SIG-M5 treated with dmso at 0.1 percent for 504 hours (cell line): ENCODE measurements at regions not wholly inside any gene's neighbourhood (a gene's known extent, or its start where the extent isn't known, plus 50 kb on each side); places are given as distances from the start of the nearest gene placed in this dataset.
"Not testable (repeated sequence)": the region's sequence is repeated elsewhere in the genome, so short reads cannot be mapped to it uniquely, and the experiment has no call there.

Source experiments
- DNase-seq: peaks from one replicate; lab custom pipeline; 2025; ENCODE audit not compliant: unreplicated experiment; lab: John Stamatoyannopoulos, UW

DNA sequence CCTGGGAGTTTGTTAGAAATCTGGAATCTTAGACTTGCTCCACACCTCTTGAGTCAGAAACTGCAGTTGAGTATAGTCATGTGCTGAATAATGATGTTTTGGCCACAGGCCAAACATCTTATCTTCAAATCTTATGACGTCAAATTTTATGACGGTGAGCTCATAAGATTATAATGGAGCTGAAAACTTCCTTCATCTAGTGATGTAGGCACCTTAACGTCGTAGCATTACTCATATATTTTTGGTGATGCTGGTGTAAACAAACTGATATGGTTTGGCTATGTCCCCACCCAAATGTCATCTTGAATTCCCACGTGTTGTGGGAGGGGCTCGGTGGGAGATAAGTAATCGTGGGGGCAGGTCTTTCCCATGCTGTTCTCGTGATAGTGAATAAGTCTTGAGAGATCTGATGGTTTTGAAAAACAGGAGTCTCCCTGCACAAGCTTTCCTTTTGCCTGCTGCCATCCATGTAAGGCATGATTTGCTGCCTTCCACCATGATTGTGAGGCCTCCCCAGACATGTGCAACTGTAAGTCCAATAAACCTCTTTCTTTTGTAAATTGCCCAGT, 268.0 kb upstream of the PROK2 start:
- no peak for DNase-seq

DNA sequence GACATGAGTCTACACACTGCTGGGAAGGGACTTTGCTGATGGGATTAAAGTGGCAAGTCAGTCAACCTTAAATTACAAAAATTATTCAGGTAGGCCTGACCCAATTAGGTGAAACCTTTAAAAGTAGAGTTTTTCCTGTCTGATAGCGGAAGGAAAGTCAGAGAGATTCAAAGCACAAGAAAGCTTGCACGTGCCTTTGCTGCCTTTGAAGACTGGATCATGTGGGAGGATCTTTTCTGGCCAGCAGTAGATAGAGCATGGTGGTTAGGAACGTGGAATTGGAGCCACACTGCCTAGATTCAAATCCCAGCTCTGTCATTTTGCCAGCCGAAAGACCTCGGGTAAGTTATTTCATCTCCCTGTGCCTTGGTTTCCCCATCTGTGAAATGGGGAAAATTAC, 265.8 kb upstream of the PROK2 start:
- no peak for DNase-seq

DNA sequence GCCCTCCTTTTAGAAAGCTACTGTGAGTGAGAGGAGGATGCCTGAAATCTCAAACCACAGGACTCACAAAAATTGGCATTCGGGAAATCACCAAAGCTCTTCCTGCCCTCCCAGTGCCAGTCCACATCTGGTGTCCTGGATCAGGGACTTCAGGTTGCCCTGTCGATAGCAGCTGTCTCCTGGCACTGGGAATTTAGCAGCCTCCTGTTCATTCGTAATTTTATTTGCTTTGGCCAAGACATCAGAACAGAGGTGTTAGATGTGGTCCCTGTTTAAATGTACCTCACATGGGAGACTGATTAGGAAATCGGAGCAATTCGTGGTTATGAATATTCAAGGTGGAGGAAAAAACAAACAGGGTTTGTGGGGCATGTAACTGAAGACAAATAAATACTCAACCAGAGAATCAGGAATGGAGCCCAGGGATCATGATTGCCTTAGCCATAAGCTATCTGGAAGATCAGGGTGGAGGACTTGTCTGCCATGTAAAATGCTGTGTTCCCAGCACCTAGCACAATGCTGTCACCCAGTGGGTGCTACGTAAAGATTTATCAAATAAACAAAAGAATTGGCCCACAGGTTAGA, 265.2 kb upstream of the PROK2 start:
- no peak for DNase-seq

DNA sequence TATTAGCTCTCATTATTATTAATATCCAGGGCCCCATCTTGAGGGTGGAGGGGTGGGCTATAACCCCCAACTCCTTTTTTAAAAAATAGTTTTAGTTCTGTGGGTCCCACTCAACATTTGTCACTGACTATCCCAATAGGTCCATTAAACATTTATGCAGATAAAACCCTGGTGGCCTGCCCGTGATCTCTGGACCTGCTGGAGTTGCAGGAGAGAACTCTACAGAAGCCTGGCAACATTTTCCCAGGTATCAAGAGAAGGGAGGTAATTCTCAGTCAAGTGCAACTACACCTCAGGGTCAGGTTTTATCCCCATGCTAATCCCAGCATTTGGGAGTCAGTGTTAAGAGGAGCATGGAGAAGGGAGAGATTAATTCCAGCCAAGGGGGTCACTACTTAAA, 264.4 kb upstream of the PROK2 start:
- DNase-seq: no peak

DNA sequence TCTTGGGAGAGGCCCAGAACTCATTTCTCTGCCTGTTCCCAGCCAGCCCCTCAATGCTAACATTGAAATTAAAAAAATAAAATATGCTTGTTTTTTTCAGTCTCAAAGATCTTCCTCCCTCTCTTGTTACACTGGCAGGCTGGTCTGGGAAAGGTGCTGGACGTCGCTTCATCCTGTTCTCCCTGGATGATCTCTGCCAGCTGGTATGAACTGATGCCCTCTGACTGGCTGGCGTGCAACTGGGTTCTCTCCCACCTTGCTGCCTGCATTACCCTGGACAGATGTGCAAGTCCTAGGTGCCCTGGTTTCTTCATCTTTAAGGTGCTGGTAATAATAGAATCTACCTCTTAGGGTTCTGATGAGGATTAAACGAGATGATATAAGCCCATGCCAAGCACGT, 263.9 kb upstream of the PROK2 start:
- no peak for DNase-seq

DNA sequence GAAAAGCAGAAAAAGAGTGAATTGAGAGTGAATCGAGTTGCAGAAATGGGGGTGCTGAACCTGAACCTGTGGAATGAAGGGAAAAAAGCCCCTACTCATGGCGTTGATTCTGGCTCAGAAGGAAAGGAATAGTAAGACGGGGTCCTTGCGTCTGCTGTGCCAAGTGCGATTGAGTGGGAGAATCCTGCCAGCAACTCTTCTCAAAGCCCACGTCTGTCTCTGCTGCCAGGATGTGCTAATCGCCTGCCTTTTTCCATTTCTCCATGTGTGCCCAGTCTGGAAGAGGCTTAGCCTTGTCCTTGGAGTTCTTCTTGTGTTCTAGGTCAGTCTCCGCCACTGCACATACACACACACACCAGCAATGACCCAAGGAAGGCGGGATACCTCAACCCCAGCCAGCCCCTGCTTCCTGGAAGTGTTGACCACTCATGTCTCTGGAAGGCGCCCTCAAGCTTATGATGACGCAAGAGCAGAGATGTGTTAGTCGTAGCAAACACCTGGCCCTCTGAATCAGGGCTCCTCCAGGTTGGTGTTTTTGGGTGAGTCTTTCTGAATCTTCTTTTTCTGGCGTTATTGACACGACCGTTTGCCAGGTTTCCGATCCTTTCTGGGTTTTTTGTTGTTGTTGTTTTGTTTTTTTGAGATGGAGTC, 262.4 kb upstream of the PROK2 start:
- no peak for DNase-seq

DNA sequence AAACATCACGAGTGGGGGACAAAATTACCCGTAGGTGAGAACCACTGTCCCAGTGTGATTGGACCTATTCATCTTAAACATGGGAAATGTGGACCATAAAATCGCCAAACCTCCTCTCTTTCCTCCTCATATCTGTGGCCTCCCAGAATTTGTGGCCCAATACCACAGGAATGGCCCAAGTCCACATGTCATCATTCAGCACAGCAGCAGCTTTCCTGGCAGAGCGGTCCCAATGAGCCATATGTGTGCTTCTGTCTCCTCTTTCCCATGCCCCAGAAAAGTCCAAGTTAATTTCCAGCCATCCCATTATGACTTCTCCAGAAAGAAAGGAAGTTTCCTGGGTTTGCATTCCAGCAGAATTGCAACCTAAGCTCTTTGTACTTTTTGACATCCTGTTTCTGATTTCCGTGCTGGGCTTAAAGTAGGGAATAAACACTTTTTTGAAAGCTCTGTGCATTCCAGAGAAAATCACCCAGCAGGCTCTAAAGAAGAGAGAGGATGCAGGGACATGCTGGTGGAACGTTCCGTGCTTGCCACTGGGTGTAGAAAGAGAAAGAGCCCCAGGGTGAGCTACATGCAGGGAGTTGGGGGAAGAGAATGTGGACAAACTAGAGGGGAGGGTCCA, 259.4 kb upstream of the PROK2 start:
- no peak for DNase-seq

DNA sequence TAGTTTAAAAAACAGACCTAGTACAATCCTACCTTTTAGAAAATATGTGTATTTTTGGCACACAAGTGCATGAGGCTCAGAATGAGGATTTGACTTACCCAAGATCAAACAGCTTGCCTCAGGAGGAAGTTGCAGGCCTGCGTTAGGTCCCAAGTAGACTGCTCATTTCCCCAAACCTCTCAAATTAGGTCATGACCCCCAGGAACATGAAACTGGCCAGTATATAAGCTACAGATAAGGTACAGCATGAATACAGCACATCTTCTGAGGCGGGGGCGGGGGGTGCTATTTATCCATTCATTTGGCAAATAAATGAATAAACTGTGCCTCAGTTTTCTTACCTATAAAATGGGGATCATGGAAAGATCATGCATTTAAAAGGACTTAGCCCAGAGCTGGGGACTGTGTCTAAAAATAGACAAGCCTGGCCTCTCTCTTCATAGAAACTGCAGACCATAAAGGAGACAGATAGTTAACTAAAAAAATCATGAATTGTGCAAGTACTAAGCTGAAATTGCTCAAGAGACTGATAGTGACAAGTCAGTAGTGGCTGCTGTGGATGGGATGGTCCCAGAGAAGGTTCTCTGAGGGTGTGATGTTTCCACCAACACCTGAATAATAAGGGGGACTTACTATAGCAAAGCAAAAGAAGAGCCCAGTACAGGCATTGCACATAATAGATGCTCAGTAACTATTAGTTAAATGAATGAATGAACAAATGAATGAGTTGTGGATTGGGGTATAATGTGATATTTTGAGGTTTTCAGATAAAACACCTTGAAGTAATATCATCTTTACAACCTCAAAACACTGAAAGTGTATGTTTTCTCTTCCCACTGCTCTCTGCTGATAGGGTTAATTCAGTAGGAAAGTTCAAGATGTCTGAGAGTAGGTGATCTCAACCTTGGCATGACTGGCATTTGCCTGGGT, 258.5 kb upstream of the PROK2 start:
- peak; percentile 84 for DNase-seq

DNA sequence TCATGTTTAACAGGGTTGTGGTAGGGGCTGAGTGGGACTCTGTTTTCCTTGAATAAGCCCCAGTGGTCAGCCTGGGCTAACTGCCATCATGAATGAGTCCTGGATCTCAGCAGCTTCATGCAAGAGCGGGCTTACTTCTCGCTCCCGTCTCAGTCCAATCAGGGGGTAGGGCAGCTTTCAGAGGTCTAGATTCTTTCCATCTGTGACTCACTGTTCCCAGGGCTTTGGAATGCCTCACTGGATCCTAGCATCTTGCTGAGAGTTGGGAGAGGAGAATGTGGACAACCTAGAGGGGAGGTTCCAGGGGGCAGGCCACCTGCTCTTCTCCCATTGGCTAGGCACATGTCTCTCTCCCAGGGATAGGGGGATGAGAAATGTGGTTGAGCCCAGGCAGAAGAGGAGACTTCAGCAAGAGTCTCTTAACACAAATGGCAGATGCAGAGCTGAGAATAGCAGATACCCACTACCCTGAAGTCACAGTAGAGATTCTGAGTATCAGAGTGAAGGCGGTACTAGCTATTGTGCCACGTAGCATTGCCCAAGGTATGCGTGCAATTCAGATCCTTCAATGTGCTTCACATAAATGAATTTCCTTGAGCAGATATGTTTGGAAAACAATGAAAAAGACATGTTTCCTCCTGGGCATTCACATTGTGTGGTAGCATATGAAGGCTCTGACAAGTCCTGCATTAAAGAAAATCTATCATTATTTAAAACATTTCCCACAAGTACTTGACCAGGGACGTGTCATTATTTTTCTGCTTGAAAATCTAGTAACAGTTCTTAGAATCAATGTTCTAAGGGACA, 257.7 kb upstream of the PROK2 start:
- peak; percentile 8 for DNase-seq

DNA sequence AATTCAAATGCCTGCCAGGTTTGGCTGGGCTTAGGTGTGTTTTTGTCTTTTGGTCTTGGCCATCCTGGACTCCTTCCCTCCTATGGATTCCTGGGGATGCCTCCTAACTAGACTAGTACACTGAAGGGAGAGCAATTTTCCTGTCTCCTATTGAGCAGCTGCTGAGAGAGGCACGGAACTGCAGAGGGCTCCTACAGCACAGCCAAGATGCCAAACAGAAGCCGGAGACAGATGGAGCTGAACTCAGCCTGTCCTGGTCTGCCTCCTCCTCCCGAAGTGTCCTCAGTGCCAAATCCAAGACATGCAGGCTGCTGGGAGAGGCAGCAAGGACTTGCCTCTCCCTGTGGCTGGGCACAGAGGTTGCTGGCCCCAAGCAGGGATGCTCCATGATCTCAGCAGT, 256.6 kb upstream of the PROK2 start:
- DNase-seq: no peak

DNA sequence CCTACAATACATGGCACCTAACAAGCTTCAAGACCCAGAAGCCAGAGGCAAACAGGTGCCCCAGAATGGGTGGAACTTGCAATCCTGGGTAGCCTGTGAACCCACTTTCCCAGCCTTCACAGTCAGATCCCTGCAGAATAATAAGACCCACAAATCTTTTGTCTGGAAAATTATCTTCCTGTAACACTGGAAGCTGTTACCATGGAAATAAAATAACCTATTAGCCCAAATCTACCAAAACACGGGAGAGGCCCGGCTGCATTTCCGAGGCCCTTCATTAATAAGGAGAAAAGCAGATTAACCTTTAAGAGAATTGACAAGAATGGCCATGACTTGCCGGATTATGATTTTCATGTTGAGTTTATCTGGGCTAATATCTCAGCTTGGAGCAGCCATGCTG, 256.1 kb upstream of the PROK2 start:
- DNase-seq: no peak

DNA sequence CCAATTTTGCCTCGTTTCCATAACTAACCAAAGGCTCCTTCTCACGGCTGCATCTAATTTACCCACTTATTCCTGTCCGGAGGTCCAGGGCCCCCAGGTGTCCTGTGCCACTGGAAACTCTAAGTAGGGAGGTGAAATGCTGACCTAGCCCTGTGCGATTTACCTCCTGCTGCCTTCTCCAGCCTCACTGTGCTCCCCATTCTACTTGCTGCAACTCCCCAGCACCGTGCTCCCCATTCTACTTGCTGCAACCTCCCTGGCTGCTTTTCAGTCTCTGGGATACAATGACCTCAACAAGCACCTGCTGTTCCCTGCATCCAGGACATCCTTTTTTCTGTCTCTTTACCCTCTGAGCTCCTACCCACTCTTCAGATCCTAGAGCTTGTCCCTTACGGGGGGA, 254.7 kb upstream of the PROK2 start:
- no peak for DNase-seq

DNA sequence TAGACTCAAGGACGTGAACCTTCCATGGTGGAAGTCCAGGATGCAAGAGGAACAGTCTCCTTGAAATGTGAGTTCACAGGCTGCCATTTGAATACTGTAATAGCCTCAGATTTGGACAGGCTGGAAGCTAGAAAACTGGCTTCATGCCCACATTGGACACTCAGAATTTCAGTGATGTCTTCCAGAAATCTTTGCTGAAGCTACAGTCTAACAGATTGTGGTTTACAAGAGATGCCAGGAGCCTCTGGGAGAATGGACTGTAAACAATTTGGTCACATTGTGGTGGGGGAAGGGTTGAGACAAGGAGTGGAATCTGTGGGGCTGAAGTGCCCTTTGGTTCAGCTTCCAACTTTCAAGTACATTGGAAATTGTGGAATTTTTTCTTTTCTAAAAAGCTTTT, 252.0 kb upstream of the PROK2 start:
- no peak for DNase-seq

DNA sequence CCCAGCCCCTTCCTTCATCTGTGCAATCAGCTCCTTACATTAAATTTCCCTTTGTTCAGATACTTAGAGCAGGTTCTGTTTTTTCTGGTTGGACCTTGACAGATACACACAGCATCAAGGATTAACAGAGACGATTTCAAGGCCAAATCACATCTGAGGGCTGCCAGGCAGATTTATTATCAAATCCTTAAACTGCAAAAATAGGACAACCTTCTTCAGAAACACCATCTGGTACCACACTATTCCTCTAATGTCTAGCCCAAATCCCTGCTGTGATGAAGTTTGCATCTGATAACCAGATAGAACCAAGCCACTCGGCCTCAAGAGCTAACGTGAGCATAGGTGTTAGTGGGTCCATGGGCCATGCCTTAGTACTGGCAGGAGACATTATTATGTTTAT, 250.7 kb upstream of the PROK2 start:
- DNase-seq: no peak

DNA sequence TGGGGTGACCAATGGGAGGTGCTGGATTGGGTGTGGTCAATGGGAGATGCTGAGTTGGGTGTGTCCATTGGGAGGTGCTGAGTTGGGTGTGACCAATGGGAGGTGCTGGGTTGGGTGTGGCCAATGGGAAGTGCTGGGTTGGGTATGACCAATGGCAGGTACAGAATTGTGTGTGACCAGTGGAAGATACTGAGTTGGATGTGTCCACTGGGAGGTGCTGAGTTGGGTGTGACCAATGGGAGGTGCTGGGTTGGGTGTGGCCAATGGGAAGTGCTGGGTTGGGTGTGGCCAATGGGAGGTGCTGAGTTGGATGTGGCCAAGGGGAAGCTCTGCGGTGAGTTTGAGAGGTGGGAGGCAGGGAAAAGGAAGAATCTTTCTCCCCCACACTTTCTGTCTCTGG, 250.0 kb upstream of the PROK2 start:
- no peak for DNase-seq

DNA sequence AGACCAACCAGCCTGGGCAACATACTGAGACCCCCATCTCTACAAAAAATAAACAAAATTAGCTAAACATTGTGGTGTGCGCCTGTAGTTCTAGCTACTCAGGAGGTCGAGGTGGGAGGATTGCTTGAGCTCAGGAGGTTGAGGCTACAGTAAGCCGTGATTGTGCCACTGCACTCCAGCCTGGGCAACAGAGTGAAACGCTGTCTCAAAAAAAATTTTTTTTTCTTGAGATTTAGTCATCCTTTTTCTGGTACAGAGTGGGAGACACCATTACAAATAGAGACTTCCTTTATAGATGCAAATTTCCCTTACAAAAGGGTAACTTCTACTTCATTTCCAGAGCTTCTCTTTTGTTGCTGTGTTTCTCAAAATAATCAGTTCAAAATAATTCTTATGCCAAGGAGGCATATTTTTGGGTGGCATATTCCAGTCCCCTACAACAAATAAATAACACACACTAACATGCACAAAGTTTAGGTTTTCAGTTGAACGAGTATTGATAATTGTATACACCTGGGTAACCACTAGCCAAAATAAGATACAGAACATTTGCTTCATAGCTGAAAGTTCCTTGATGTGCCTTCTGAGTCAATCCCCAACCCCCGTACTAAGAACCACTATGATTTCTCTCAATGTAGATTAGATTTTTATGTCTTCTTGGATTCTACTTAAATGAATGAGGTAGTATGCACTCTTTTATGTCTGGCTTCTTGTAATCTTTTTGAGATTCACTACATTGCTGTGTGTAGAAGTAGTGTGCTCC, 248.9 kb upstream of the PROK2 start:
- DNase-seq: no peak

DNA sequence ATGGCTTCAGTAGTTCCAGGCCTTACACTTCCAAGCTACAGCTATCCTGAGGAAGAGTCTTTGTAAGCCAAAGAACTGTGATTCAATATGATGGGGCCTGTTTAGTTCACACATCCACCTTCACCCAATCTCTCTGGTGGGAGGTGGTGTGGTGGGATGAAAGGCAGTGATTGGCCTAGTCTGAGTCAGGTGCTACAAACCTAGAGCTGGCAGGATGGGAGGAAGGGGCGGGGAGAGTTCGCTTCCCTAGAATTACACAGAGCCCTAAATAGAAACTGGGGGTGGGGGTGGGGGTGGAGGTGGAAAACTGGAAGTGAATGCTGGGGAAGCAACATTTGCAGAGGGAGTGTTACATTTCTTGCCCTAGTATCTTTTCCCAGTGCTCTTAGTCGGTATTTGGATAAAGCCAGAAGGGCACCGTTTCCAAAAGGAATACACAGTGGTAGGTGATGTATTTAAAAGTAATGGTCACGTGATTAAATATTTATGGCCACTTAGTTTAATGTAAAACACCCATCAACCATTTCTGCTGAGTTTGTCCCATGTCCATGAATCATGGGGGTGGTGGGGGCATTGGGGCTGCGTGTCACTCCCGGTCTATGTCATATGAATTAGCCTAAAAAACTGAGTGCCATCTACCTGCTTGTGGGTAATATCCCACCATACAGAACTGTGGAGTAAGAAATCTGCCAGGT, 247.6 kb upstream of the PROK2 start:
- DNase-seq: no peak

DNA sequence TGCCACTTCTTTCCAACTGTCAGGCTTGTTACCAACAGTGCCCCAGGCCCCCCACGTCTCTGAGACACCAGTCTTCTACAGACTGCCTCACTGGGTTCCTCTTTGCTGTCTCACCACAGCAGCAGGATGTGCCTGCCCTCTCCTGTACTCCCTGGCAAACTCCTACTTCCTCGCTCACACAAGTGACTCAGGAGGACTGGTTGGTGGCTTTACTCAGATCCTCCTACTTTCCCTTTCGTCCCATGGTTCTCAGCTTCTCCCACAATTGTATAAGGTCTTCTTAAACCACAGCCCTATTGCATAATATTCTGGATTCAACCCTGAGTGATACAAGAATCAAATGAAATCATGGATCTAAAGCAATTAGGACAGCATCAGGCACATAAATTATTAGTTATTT, 246.6 kb upstream of the PROK2 start:
- DNase-seq: peak; percentile 74

DNA sequence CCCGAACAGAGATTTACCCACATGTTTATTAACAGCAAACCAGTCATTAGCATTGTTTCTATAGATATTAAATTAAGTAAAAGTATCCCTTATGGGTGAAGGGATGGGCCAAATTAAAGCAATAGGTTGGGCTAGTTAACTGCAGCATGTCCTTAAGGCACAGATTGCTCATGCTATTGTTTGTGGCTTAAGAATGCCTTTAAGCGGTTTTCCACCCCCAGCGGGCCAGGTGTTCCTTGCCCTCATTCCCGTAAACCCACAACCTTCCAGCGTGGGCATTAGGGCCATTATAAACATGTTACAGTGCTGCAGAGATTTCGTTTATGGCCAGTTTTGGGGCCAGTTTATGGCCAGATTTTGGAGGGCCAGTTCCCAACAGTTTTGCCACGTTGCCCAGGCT, 245.3 kb upstream of the PROK2 start:
- not testable (repeated sequence) for DNase-seq
